Liver (tissue), 8 donors: ENCODE measurements at regions not wholly inside any gene's neighbourhood (a gene's known extent, or its start where the extent isn't known, plus 50 kb on each side); places are given as distances from the start of the nearest gene placed in this dataset.

Source experiments
- DNase-seq: peaks from one replicate; pipeline ENCODE4 v3.0.0-alpha.2; 2017; ENCODE audit warnings: low spot score
- H3K27ac ChIP-seq, 2 donors: one replicate each; pipeline ENCODE4 v1.7.0; 2013; ENCODE audit warnings: inconsistent platforms in 2 of 2, low read length in 2 of 2, control low read depth in 1 of 2, low read depth in 1 of 2, mild to moderate bottlenecking in 1 of 2
- H3K27me3 ChIP-seq, 4 donors: one replicate each; pipeline versions ENCODE4 v1.6.1 to v1.7.0; 2013; ENCODE audit warnings: low read length in 3 of 4, inconsistent platforms in 1 of 4, mild to moderate bottlenecking in 1 of 4, moderate library complexity in 1 of 4; ENCODE audit not compliant: control insufficient read depth in 4 of 4, insufficient read depth in 4 of 4
- H3K36me3 ChIP-seq, 4 donors: one replicate each; pipeline versions ENCODE4 v1.6.1 to v1.7.0; 2013; ENCODE audit warnings: low read length in 3 of 4, mild to moderate bottlenecking in 3 of 4, low read depth in 1 of 4, moderate library complexity in 1 of 4; ENCODE audit not compliant: control insufficient read depth in 4 of 4, insufficient read depth in 3 of 4
- H3K4me1 ChIP-seq, 4 donors: one replicate each; pipeline versions ENCODE4 v1.6.1 to v1.7.0; 2013; ENCODE audit warnings: low read length in 3 of 4, mild to moderate bottlenecking in 3 of 4, moderate library complexity in 1 of 4; ENCODE audit not compliant: control insufficient read depth in 4 of 4, insufficient read depth in 4 of 4
- H3K4me3 ChIP-seq, 3 donors: one replicate each; pipeline versions ENCODE4 v1.6.1 to v1.7.0; 2013; ENCODE audit warnings: low read length in 3 of 3, control low read depth in 1 of 3, low read depth in 1 of 3, mild to moderate bottlenecking in 1 of 3
- H3K9ac ChIP-seq, 2 donors: one replicate each; pipeline ENCODE4 v1.7.0; 2013; ENCODE audit warnings: low read length in 2 of 2, mild to moderate bottlenecking in 2 of 2, moderate library complexity in 2 of 2, control low read depth in 1 of 2, low read depth in 1 of 2
- H3K9me3 ChIP-seq, 4 donors: one replicate each; pipeline versions ENCODE4 v1.6.1 to v1.7.0; 2013; ENCODE audit warnings: low read length in 3 of 4; ENCODE audit not compliant: control insufficient read depth in 4 of 4
- EGR1 ChIP-seq, 2 donors: IDR thresholded peaks; 2 replicates each; pipeline ENCODE4 v1.6.1; 2016 to 2018; ENCODE audit warnings: antibody characterized with exemption in 2 of 2, low read depth in 2 of 2
- FOXA1 ChIP-seq: IDR thresholded peaks from 2 replicates; pipeline ENCODE4 v1.6.1; 2016; ENCODE audit warnings: antibody characterized with exemption
- FOXA2 ChIP-seq: IDR thresholded peaks from 2 replicates; pipeline ENCODE4 v1.6.1; 2016; ENCODE audit warnings: antibody characterized with exemption
- GABPA ChIP-seq, 2 donors: IDR thresholded peaks in 1 of 2; conservative IDR thresholded peaks in 1 of 2; 2 replicates each; pipeline ENCODE4 v1.6.1; 2016; ENCODE audit warnings: antibody characterized with exemption in 2 of 2, mild to moderate bottlenecking in 1 of 2, moderate library complexity in 1 of 2
- HNF4A ChIP-seq, 2 donors: conservative IDR thresholded peaks; 2 replicates each; pipeline ENCODE4 v1.6.1; 2016; ENCODE audit warnings: antibody characterized with exemption in 2 of 2, mild to moderate bottlenecking in 2 of 2
- HNF4G ChIP-seq: IDR thresholded peaks from 2 replicates; pipeline ENCODE4 v1.6.1; 2016; ENCODE audit warnings: antibody characterized with exemption
- JUND ChIP-seq, 2 donors: IDR thresholded peaks; 2 replicates each; pipeline ENCODE4 v1.6.1; 2016; ENCODE audit warnings: antibody characterized with exemption in 2 of 2
- NR2F2 ChIP-seq: IDR thresholded peaks from 2 replicates; pipeline ENCODE4 v1.6.1; 2016; ENCODE audit warnings: antibody characterized with exemption
- RAD21 ChIP-seq, 2 donors: IDR thresholded peaks; 2 replicates each; pipeline ENCODE4 v1.6.1; 2016; ENCODE audit warnings: antibody characterized with exemption in 2 of 2, mild to moderate bottlenecking in 2 of 2
- RXRA ChIP-seq, 2 donors: IDR thresholded peaks; 2 replicates each; pipeline ENCODE4 v1.6.1; 2017 to 2018; ENCODE audit warnings: antibody characterized with exemption in 2 of 2, mild to moderate bottlenecking in 1 of 2
- SP1 ChIP-seq: IDR thresholded peaks from 2 replicates; pipeline ENCODE4 v1.6.1; 2018; ENCODE audit warnings: antibody characterized with exemption, mild to moderate bottlenecking
- TAF1 ChIP-seq: conservative IDR thresholded peaks from 2 replicates; pipeline ENCODE4 v1.6.1; 2016; ENCODE audit warnings: antibody characterized with exemption, mild to moderate bottlenecking
- YY1 ChIP-seq: IDR thresholded peaks from 2 replicates; pipeline ENCODE4 v1.6.1; 2016; ENCODE audit warnings: antibody characterized with exemption, mild to moderate bottlenecking
- WGBS: extraction: QIAGEN DNeasy Blood & Tissue Kit; methylation state at CpG from one replicate; pipeline ENCODE4 v1.1.7; 2013; 5-methylcytosine and 5-hydroxymethylcytosine counted together
- TF ChIP-seq, protein P1 (sequence below): IDR thresholded peaks from 2 replicates; pipeline ENCODE4 v1.6.1; 2016; ENCODE audit warnings: antibody characterized with exemption
- TF ChIP-seq, protein P2 (sequence below): IDR thresholded peaks from 2 replicates; pipeline ENCODE4 v1.6.1; 2016; ENCODE audit warnings: antibody characterized with exemption
- TF ChIP-seq, protein P3 (sequence below): IDR thresholded peaks from 2 replicates; pipeline ENCODE4 v1.6.1; 2016; ENCODE audit warnings: antibody characterized with exemption
- TF ChIP-seq, protein P4 (sequence below): IDR thresholded peaks from 2 replicates; pipeline ENCODE4 v1.6.1; 2016; ENCODE audit warnings: antibody characterized with exemption, mild to moderate bottlenecking
- TF ChIP-seq, protein P5 (sequence below): fragments of 150-350 bp; IDR thresholded peaks from 2 replicates; pipeline ENCODE4 v1.5.1; 2017; ENCODE audit warnings: improper control_type of control experiment, low read depth, low read length; ENCODE audit not compliant: missing input control
- donor health status: healthy.
- donor health status: healthy.
- donor health status: healthy.
- donor health status: healthy.
- donor health status: healthy.

DNA sequence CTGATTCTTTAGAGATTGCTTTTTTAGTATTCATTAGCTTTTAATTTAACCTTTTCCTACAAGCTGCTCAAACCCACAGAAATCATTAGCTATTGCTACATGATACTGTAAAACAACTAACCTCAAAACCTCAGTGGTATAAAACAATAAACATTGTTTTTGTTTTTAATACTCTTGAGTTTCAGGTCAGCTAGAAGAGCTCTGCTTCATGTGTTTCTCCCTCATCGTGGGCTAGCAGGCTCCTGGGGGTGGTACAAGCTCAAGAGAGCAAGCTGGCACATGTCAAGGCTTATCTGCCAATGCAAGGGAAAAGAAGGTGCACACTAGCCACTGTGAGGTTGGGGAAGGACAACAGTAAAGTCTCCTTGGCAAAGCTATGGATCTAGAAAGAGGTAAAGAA is 232.9 kb upstream of the PHF14 start:
- Histone ChIP-seq H3K27ac (no peak overlapping the region), H3K4me1 (no peaks in the 10 kb centered on the region), H3K9ac (no peak overlapping the region), H3K27me3 (no peaks in the 10 kb centered on the region), H3K9me3 (no peaks in the 10 kb centered on the region), H3K4me3 (no peak overlapping the region), H3K36me3 (no peaks in the 10 kb centered on the region)
- TF ChIP-seq GABPA (IDR thresholded peaks at IDR 0.05 in 1 of 2, conservative IDR thresholded peaks at IDR 0.05 in 1 of 2) (no peak), YY1 (no peak), RXRA (IDR thresholded peaks at IDR 0.05) (no peak), NR2F2 (no peak), TAF1 (no peak), HNF4G (no peak), FOXA1 (no peak), EGR1 (IDR thresholded peaks at IDR 0.05; ENCODE audit: low read depth in 2 of 2) (no peak), SP1 (no peak), HNF4A (conservative IDR thresholded peaks at IDR 0.05) (no peak), JUND (IDR thresholded peaks at IDR 0.05) (no peak), FOXA2 (no peak)
- TF ChIP-seq, protein P1, sequence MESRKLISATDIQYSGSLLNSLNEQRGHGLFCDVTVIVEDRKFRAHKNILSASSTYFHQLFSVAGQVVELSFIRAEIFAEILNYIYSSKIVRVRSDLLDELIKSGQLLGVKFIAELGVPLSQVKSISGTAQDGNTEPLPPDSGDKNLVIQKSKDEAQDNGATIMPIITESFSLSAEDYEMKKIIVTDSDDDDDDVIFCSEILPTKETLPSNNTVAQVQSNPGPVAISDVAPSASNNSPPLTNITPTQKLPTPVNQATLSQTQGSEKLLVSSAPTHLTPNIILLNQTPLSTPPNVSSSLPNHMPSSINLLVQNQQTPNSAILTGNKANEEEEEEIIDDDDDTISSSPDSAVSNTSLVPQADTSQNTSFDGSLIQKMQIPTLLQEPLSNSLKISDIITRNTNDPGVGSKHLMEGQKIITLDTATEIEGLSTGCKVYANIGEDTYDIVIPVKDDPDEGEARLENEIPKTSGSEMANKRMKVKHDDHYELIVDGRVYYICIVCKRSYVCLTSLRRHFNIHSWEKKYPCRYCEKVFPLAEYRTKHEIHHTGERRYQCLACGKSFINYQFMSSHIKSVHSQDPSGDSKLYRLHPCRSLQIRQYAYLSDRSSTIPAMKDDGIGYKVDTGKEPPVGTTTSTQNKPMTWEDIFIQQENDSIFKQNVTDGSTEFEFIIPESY, result no peak
- TF ChIP-seq, protein P2, sequence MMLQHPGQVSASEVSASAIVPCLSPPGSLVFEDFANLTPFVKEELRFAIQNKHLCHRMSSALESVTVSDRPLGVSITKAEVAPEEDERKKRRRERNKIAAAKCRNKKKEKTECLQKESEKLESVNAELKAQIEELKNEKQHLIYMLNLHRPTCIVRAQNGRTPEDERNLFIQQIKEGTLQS, result no peak
- TF ChIP-seq, protein P3, sequence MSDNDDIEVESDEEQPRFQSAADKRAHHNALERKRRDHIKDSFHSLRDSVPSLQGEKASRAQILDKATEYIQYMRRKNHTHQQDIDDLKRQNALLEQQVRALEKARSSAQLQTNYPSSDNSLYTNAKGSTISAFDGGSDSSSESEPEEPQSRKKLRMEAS, result no peak
- TF ChIP-seq, protein P4, sequence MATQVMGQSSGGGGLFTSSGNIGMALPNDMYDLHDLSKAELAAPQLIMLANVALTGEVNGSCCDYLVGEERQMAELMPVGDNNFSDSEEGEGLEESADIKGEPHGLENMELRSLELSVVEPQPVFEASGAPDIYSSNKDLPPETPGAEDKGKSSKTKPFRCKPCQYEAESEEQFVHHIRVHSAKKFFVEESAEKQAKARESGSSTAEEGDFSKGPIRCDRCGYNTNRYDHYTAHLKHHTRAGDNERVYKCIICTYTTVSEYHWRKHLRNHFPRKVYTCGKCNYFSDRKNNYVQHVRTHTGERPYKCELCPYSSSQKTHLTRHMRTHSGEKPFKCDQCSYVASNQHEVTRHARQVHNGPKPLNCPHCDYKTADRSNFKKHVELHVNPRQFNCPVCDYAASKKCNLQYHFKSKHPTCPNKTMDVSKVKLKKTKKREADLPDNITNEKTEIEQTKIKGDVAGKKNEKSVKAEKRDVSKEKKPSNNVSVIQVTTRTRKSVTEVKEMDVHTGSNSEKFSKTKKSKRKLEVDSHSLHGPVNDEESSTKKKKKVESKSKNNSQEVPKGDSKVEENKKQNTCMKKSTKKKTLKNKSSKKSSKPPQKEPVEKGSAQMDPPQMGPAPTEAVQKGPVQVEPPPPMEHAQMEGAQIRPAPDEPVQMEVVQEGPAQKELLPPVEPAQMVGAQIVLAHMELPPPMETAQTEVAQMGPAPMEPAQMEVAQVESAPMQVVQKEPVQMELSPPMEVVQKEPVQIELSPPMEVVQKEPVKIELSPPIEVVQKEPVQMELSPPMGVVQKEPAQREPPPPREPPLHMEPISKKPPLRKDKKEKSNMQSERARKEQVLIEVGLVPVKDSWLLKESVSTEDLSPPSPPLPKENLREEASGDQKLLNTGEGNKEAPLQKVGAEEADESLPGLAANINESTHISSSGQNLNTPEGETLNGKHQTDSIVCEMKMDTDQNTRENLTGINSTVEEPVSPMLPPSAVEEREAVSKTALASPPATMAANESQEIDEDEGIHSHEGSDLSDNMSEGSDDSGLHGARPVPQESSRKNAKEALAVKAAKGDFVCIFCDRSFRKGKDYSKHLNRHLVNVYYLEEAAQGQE, result no peak
- DNase-seq, result no peak
- 31% methylated on average over 1 of the region's 1 CpG for WGBS

DNA sequence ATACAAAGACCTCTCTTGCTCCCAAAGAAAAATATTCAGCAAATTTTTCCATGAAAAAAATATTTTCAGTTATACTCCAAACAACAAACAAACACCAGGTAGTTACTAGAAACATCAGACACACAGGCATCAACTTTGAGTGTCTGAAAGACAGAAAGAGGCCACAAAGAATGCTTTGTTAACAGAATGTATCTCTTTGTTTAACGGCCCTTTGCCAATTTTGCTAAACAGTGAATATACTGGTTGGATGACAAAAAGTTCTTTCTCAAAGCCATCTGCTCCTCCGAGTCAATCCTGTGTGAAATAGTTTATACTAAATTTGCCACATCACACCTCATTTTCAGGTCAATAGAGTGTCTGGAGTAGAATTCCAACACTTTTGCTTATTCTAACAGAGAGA is 216.7 kb upstream of the PHF14 start:
- H3K36me3 ChIP-seq, result no peaks in the 10 kb centered on the region
- H3K27ac ChIP-seq, result no peak overlapping the region
- no peak overlapping the region for H3K9ac ChIP-seq
- H3K9me3 ChIP-seq, result peaks cover 0 to 10% (median 7%) of the 10 kb centered on the region in 4 donors
- 73% methylated on average over 2 of the region's 2 CpGs for WGBS
- H3K4me3 ChIP-seq, result no peak overlapping the region
- no peaks in the 10 kb centered on the region for H3K4me1 ChIP-seq
- TF ChIP-seq, protein P5, sequence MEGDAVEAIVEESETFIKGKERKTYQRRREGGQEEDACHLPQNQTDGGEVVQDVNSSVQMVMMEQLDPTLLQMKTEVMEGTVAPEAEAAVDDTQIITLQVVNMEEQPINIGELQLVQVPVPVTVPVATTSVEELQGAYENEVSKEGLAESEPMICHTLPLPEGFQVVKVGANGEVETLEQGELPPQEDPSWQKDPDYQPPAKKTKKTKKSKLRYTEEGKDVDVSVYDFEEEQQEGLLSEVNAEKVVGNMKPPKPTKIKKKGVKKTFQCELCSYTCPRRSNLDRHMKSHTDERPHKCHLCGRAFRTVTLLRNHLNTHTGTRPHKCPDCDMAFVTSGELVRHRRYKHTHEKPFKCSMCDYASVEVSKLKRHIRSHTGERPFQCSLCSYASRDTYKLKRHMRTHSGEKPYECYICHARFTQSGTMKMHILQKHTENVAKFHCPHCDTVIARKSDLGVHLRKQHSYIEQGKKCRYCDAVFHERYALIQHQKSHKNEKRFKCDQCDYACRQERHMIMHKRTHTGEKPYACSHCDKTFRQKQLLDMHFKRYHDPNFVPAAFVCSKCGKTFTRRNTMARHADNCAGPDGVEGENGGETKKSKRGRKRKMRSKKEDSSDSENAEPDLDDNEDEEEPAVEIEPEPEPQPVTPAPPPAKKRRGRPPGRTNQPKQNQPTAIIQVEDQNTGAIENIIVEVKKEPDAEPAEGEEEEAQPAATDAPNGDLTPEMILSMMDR, result no peak
- TF ChIP-seq HNF4G (no peak), RAD21 (IDR thresholded peaks at IDR 0.05) (no peak), NR2F2 (no peak), HNF4A (conservative IDR thresholded peaks at IDR 0.05) (no peak), FOXA1 (no peak), RXRA (IDR thresholded peaks at IDR 0.05) (no peak)
- TF ChIP-seq, protein P2, result no peak
- TF ChIP-seq, protein P3, result no peak
- DNase-seq, result no peak
- H3K27me3 ChIP-seq, result no peaks in the 10 kb centered on the region
